HG02981 (cell line): ENCODE measurements at regions not wholly inside any gene's neighbourhood (a gene's known extent, or its start where the extent isn't known, plus 50 kb on each side); places are given as distances from the start of the nearest gene placed in this dataset.
A peak's percentile ranks its signal among the peaks of the same experiment; 100 is the strongest.
"Not testable (repeated sequence)": the region's sequence is repeated elsewhere in the genome, so short reads cannot be mapped to it uniquely, and the experiment has no call there.

Experiments
- ATAC-seq: cut with Tn5 transposase; IDR thresholded peaks from one replicate; pipeline ENCODE4 v1.9.1; 2021; ENCODE audit warnings: mild to moderate bottlenecking, moderate library complexity; ENCODE audit not compliant: unreplicated experiment

DNA sequence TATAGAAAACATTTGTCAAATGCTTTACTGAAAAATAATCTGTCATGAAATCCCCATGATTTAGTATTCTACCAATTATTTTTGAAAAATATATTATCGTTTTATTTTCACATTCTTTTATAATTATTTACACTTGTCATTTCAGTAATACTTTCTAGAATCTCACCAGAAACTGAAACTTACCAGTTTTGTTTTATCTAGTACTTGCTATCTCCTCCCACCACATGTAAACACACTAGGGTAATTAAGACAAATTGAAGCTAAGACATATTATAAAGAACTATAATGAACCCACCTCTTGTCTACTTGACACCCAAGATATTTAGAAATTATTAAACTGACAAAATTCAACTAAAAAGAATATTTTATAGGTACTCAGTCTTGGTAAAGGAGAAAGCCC, 51.5 kb upstream of the GRM3 start:
- no peak for ATAC-seq

- ATAC-seq = no peak
These were observed 69.7 kb upstream of the GRM3 start for GRCh38 chr7:86574006-86574405.

GRCh38 chr7:86558680-86559501, 84.8 kb upstream of the GRM3 start:
- no peak for ATAC-seq

DNA sequence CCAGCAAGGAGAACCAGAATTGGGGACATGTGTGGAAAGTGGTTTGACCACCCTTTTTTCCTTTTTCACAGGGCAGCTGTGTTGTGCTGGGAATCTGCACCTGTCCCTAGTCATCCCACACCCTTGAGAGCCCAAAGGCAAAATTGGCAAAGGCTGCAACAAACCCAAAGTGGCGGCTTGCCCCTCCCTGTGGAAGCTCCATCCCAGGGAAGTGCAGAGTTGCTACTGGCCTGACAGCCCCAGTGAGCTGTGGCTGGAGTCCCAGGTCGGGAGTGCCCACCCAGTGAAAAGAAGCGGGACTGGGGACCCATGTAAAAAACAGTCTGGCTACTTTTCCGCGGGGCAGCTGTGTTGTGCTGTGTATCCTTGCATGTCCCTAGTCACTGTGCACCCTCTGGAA, 109.1 kb upstream of the GRM3 start:
- ATAC-seq = no peak

- no peak for ATAC-seq
These were observed 139.5 kb upstream of the GRM3 start for GRCh38 chr7:86504229-86504628.

DNA sequence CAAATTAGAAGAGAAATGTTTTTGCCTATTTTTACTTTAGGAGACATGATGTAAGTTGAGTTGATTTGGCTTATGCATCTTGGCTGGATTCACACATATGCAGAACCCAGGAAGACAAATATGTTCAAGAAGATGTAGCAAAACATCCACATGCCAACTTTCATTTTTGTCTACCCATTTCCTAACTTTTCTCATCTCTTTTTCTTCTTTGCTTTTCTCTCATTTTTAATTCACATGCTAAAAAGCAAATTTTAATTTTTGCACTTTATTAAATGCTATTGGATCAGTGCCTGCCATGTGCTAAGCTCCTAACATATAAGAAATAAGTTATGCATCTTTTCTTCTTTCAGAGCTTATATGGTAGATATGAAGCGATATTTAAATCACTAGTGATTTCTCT, 143.7 kb upstream of the GRM3 start:
- ATAC-seq = no peak

DNA sequence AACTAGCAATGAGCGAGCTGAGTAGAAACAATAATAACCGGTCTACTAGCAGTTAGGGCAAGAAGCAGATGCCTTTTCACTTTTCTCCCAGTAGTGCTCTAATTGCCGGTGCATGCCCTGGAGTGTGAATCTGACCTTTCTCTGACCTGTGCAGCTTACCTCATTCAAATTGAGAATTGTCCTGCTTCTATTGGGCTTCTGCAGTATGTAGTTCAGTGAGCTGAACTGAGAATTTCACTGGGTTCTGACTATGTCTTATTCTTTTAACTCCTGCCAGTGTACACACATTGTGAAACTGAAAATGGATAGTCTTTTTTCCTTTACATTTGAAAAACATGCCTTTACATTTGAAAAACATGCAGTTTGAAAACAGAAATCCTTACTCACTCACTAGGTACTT, 157.9 kb upstream of the GRM3 start:
- ATAC-seq = no peak

GRCh38 chr7:86479144-86479543, 164.6 kb upstream of the GRM3 start:
- ATAC-seq = no peak

DNA sequence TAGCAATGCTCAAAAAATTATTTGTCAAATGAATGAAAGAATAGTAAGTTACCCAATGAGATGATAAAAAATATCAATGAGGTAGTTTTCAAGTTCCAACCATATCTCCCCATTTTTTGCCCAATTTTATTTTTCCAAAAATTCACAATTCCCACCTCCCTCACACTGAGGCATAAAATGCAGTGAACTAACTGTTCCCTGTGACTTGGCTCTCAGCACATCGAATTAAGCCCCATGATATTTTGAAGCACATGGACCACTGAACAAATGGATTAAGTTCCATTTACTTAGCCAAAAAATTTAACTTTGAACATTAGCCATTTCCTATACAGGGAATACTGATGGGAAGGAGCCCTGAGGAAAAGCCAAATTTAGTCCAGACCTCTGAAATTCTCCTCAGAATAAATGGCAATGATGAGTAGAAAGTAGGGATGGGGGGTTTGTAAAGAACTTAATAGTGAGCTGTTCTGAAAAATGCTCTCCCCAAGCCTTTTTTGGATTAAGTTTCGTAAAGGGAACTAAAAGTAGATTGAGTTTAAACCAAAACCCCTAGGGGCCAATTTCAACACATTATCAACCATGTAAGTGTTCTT, 166.3 kb upstream of the GRM3 start:
- ATAC-seq = no peak

DNA sequence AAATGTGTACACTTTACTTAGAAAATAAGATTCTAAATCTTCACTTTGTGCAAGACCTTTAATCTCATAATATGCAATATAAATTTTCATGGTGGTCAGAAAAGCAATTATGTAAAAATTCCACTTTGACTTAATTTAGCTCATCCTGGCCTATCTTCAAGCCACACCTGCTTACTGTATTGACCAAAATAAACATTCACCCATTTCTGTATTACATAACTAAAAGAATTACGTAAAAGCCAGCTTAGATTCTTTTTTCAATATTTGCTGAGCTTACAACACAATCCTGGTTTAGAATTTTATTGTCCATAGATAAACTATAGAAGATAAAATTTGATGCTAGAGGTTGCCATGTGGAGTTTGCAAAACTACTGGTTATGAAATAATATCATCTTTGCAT, 172.9 kb upstream of the GRM3 start:
- ATAC-seq = no peak

GRCh38 chr7:86469680-86470295, 173.9 kb upstream of the GRM3 start:
- peak; percentile 99 for ATAC-seq

GRCh38 chr7:86454753-86455152, 189.0 kb upstream of the GRM3 start:
- ATAC-seq = no peak

GRCh38 chr7:86453454-86453853, 190.3 kb upstream of the GRM3 start:
- no peak for ATAC-seq

GRCh38 chr7:86448856-86449255, 194.9 kb upstream of the GRM3 start:
- no peak for ATAC-seq

DNA sequence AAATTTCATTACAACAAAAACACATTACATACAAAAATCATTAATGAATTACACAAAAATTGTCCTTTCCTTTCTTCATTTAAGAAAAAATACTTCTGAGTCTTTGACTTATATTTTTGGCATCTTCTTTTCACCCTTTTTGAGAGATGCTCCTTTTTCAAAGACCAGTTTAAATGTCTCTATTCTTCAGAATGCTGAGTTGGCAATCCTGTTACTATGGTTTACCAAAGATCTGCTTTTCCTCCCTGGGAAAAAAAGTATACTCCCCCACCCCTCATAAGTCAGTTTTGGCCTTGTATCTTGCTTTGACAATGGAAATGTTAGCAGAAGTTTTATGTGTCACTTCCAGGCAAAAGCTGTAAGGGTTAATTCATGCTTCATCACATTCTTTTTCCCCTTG, 198.4 kb upstream of the GRM3 start:
- ATAC-seq = no peak

DNA sequence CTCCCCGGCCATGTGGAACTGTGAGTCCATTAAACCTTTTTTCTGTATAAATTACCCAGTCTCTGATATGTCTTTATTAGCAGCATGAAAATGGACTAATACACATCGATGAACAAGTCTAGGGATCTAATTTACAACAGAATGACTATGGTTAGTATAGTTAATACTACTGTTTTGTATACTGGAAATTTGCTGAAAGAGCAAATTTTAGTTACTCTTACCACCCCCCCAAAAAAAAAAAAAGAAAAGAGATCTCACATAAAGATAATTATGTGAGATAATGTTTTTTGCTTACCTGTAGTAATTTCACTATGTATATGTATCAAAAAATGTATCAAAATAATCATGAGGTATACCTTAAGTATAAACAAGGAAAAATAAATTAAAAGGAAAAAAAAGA, 199.5 kb upstream of the GRM3 start:
- ATAC-seq = no peak

GRCh38 chr7:86440420-86440819, 203.3 kb upstream of the GRM3 start:
- ATAC-seq = not testable (repeated sequence)

DNA sequence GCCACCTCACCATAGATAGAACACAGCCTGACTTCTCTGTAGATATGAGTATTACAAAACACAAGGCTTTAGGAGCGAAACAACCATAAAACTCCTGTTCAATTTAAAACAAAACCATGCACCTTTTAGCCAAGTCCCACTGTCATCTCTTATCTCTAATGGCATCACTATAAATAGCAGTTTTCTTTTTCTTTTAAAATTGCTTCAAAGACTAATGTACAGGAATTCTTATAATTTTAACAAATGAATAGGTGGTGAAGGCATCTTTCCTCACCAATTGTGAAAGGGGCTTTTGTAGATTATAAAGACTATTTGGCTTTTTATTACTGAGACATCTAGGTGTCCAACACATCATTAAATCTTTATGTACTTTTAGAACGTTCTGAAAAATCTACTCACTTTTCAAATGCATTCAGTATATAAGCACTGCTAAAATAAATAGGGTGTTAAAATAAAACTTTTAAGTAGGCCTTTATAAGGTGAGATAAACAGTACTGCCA, 205.7 kb upstream of the GRM3 start:
- no peak for ATAC-seq

- ATAC-seq = no peak
These were observed 211.9 kb upstream of the GRM3 start for GRCh38 chr7:86431761-86432160.

DNA sequence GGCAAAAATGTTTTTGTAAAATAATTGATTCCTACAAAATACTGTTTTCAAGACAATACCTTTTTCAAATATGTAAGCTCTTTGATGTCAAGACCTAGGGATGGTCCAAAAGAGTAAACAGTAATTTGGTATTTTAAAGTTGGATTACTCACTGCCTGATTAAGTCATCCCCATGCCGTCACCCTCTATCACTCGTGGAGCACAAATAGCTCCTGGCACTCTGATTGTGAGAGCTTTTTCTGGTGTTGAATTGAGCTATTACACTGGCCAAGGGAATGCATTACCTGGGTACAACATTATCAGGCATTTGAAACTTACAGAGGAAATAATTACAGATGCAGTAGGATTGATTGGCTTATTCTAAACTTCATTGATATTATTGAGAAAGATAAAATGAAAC, 231.9 kb upstream of the GRM3 start:
- no peak for ATAC-seq

DNA sequence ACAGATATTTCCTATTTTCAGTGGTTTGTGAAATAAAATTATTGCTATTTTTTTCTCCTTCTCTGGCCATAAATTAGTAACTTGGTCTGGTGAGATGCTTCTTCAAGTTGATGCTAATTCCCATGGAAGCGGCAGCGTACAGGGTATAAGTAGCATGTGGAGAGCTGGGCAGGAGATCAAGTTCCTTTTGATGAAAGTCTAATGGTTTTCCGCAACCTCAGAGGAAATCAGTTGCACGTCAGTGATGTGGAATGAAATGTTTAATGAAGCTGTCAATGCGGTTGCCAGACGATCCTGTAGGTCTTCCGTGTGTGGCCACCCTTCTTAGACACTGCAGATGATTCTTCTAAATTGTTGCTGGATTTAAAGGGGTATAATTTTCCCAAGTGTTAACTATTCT, 236.4 kb upstream of the GRM3 start:
- no peak for ATAC-seq

- no peak for ATAC-seq
These were observed 251.9 kb upstream of the GRM3 start for GRCh38 chr7:86391813-86392212.
